NCI-H526 treated with DMSO at 0.1 percent for 48 hours (cell line): ENCODE measurements at regions not wholly inside any gene's neighbourhood (a gene's known extent, or its start where the extent isn't known, plus 50 kb on each side); places are given as distances from the start of the nearest gene placed in this dataset.

Source experiments
- DNase-seq: peaks from one replicate; lab custom pipeline; 2025; lab: John Stamatoyannopoulos, UW

- DNase-seq, result no peak
These were observed 254.1 kb downstream of the TRIB2 start for GRCh38 chr2:12970861-12971260.

DNA sequence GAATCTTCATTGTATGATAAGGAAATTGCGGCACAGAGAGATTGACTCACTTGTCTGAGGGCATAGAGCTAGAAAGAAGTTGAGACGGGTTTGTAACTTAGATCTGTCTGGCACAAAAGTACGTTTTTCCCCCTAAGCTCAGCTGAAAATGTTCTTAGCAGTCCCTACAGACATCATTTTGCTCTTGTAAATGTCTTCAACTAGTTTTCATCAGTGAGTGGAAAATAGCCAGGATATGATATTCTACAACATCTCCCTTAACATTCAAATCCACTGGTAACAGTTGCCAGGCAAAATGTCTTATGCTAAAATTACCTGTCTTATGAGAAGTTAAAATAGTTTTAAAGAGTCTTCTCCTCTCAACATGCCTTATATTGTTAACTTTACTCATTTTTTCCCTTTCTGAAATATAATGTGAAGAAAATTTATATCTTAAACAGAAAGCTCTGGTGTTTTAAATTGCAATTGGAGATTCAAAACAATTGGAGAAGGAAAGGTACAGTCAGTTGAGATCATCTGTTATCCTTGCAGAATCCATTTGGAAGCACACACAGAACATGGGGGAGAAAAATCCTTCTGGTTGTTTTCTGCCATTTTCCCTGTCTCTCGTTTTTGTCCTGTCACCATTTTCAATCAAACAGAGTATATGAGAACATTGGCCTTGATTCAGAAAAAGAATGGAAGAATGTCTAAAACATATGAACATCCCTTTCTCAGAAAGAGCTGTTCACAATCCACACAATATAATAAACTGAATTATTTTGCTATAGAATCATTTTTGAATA lies 255.0 kb downstream of the TRIB2 start:
- no peak for DNase-seq

DNA sequence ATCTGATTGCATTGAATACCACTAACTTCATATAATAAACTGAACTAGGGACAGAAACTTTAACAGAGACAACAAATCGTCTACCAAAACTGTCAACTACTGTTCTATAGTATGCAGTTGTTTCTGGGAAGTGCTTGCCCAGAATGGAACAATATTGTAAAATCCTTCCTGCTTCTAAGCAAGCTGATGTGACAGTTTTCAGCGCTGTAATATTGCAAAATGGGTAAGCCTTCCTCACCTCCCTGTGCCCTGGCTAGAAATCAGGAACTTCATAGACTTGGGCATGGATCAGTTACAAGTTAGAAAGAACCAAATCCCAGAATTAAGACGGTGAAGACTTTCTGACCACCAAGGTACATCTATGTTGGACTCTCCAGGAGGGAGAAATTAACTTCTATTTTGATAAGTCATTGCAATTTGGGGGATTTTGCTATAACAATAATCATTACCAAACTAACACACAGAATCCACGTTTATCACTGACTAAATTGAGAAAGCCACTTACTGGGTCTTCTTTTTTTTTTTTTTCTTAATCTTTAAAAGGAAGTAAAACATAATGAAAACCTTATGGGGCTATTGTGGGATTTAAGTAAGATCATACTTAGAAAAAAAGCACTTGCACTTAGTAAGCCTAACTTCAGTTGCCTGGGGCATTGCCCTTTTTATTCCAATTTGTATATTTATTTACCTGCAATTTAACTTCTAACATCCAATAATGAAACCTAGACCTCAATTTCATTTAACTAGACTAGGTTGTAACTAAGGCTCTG lies 261.5 kb downstream of the TRIB2 start:
- no peak for DNase-seq

GRCh38 chr2:12979066-12979465 lies 262.3 kb downstream of the TRIB2 start:
- DNase-seq, result no peak

- DNase-seq, result no peak
These were observed 264.1 kb downstream of the TRIB2 start for GRCh38 chr2:12980817-12981216.

DNA sequence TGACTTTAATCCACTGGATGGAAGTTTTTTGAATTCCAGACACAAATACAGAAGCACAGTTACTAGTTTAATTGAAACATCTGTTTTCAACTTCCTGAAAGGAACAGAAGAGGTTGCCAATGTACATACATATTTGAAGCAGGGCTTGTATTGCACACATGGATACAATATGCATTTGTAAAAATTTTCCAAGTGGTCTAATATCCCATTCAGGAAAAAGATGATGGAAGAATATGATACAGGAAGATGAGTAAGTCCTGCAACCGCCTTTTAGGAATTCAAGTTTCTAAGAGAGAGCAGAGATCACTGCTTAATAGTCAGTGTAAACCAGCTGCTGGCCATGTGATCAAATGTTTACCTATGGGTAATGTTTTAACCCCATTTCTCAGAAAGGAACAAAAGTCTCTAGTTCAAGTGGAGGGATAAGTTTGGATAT lies 265.4 kb downstream of the TRIB2 start:
- DNase-seq, result no peak

DNA sequence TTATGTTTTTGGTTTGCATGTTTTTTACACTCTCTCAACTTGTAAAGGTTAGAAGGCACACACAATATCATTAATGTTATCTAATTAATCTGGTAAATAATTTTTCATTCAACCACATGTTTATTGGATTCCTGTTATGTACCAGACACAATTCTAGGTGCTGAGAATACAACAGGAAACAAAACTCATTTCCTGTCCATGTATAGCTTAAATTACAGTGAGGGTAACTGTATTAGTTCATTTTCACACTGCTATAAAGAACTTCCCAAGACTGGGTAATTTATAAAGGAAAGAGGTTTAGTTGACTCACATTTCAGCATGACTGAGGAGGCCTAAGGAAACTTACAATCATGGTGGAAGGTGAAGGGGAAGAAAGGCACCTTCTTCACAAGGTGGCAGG lies 270.5 kb downstream of the TRIB2 start:
- no peak for DNase-seq

DNA sequence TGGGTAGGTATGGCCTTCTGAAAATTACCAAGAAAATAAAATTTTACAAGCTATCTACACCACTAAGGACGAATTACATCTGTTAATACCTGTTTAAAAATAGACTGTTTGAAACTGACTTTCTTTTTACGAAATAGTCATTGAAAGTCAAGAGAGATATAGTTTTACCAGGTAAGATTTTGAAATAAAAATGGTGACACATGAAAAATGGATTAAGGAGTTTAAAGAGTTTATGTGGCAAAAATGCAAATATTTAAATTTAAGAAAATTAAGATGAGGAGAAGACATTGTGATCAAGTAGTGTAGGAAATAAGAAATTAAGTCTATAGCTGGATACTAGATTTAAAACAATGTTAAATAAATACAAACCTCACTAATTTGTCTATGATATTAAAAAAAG lies 271.5 kb downstream of the TRIB2 start:
- DNase-seq, result no peak

GRCh38 chr2:12990523-12990922 lies 273.8 kb downstream of the TRIB2 start:
- DNase-seq, result no peak

DNA sequence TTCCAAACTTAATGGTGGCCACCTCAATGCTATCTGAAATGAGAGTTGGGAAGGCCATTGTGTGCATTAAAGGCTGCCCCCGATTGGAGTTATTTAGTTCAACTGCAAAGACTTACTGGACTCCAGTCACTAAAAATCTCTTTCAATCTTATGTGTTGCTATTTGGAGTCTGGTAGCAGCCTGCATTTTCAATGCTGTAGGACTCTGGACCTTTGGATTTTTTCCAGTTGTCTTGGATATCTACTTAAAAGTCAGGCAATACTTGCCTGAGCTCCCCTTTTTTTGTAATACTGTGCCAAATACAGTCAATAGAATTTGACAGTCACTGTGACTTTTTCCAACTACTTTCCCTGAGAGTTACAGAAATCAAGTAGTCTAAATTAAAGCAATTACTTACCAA lies 281.9 kb downstream of the TRIB2 start:
- no peak for DNase-seq

- DNase-seq, result no peak
These were observed 284.1 kb downstream of the TRIB2 start for GRCh38 chr2:13000664-13001363.

DNA sequence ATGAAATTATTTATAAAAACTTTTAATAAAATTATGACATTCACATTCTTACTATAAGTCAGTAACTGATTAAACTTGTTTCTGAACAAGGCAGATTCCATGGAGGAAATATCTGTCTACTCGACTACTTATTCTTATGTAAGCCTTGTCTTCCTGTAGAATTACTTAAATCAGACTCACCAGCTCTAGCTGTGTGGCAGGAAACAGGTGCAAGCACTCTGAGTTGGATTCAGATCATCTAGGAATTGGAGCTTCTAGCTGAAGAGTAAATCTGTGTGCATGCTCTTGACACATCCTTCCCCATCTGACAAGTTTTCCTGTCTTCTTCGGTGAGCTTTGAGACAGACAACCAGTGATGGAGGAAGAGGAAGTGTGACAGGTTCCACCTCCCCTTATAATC lies 284.7 kb downstream of the TRIB2 start:
- no peak for DNase-seq

DNA sequence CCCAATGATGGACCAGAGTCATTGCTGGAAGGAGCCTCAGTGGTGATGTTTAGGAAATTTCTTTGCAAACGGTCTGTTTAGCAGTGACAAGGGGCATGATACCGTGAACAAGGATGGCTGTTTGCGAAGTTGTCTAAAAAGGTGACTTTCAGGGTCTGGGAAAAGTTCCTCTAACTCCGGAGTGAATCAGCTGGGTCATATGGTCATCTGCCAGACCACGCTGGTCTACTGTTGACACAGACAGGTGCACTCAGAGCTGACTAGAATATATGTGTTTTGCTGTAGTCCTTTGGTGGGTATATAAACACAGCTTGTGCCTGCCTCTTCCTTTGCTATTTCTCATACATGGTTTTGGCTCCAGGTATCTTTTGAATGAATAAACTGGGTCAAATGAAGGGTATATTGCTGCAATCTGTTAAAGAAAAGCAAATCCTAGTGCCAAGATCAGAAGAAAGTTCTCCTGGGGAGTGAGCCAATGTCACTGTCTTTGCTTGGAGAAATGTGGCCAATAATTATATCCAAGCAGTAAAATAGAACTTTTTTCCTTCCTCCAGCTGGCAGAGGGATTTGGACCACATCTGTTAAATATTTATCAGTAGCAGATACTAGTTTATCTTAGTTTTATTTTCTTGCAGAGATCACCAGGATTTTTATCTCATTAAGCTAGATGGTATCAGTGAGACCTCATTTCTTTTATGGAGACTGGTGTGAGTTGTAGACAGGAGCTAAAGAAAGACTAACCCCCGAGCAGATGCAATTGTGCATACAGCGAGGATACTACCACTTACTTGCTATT lies 286.0 kb downstream of the TRIB2 start:
- no peak for DNase-seq

DNA sequence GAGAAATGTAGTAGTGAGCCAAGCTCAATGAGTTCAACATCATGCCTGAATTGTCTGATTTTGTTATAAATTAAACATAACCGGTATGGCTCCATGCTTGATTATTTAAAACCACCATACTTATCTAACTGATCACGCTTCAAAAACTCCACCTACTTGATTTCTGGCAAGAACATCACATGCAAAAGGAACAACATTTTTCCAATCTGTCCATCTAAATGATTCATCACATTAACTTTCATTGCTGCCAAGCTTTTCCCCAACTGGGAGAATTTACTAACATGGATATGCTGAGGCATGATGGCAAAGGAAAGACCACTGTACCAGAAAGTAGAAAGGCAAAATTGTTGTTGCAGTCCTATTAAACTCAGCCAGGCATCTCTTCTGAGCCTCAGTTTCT lies 286.8 kb downstream of the TRIB2 start:
- no peak for DNase-seq

- no peak for DNase-seq
These were observed 288.3 kb downstream of the TRIB2 start for GRCh38 chr2:13005048-13005447.

DNA sequence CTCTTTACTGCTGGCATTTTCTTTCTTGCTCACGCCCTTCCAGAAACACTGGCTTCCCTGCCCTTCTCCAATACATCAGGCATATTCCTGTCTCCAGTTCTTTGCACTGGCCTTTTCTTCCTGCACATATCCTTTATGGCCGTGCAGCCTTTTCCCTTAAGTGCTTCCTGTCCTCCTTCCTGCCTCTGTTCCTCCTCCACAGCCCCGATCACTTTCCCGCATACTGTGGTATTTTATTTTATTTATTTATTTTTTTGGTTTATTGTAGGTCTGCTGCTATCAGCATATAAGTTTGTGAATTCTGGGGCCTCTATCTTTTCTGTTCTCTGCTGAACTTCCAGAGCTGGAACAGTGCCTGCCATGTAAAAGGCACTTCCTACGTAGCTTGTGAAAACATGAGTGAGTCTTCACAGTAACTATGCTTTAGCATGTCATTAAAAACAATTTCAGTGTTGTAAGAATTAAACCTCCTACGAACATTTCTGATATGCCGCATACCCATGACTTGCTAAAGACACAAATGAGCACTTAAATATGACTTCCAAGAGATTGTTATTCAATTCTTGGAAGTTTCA lies 289.1 kb downstream of the TRIB2 start:
- DNase-seq, result no peak

GRCh38 chr2:13006426-13006825 lies 289.7 kb downstream of the TRIB2 start:
- no peak for DNase-seq

DNA sequence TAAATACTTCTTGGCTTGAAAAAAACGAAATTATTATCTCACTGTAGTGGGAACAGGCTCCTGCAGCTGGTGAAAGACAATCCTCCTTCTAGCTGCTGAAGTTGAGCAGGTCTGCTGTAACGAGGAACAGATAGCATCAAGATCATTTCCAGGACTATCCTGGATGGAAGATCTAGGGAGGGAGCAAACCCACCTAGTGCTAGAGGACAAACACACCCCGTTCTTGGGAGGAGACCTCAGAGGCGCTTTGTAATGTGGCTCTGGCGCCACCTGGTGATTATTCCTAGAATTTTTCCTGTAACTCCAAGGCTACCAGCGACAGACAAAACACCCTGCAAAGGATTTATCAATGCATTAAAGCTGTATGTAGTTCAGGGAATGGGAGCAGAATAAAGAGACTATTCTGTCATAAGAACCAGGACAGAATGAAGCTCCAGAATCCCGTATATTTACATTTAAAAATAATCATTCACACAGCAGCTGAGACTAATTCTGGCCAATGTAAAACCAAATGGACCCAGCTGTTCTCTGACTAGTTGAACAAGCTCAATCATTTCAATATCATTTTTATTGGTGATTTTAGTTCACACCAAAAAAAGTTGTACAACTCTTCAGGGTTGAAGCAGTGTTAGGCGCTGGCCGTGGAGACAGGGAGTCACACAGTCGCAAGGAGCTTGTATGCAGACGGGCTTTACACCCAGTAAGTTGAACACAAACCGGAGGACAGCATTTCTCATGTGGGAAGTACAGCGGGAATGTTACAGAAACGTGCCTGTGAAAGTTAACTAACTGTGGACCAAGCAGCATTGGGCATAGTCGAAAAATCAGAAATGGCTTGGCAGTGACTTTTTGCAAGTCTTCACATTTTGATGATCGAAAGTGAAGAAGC lies 290.3 kb downstream of the TRIB2 start:
- DNase-seq, result peak; percentile 51

- no peak for DNase-seq
These were observed 292.4 kb downstream of the TRIB2 start for GRCh38 chr2:13009027-13009642.

GRCh38 chr2:13010283-13010682 lies 293.5 kb downstream of the TRIB2 start:
- DNase-seq, result no peak
